Gastrocnemius medialis (tissue), 4 donors: ENCODE measurements at regions not wholly inside any gene's neighbourhood (a gene's known extent, or its start where the extent isn't known, plus 50 kb on each side); places are given as distances from the start of the nearest gene placed in this dataset.

Experiments
- ATAC-seq, 2 donors: fragments of 150-250 bp; one replicate each; pipeline ENCODE4 v1.9.1; 2016
- DNase-seq, 2 donors: peaks; one replicate each; pipeline ENCODE4 v3.0.0-alpha.2; 2019
- H3K27ac ChIP-seq, 4 donors: fragments of 200-600 bp; sonication (generic); 1 replicate in 1 of 4; 2 replicates in 3 of 4; pipeline ENCODE4 v1.5.1; 2016 to 2018; ENCODE audit warnings: mild to moderate bottlenecking in 2 of 4, moderate library complexity in 1 of 4
- H3K27me3 ChIP-seq, 3 donors: fragments of 200-600 bp; sonication (generic) in 2 of 3; 1 replicate in 1 of 3; 2 replicates in 2 of 3; pipeline versions ENCODE4 v1.5.1 to v1.6.0; 2016 to 2019; ENCODE audit warnings: mild to moderate bottlenecking in 1 of 3, moderate library complexity in 1 of 3
- H3K36me3 ChIP-seq, 2 donors: fragments of 200-600 bp; sonication (generic) in 1 of 2; one replicate each; pipeline ENCODE4 v1.5.1; 2017 to 2018
- H3K4me1 ChIP-seq, 2 donors: fragments of 200-600 bp; sonication (generic) in 1 of 2; one replicate each; pipeline ENCODE4 v1.5.1; 2016 to 2017; ENCODE audit warnings: mild to moderate bottlenecking in 2 of 2
- H3K4me3 ChIP-seq, 4 donors: fragments of 200-600 bp; sonication (generic) in 3 of 4; 1 replicate in 1 of 4; 2 replicates in 3 of 4; pipeline ENCODE4 v1.5.1; 2016 to 2019; ENCODE audit warnings: mild to moderate bottlenecking in 2 of 4
- H3K9me3 ChIP-seq, 3 donors: fragments of 200-600 bp; sonication (generic) in 2 of 3; 1 replicate in 1 of 3; 2 replicates in 2 of 3; pipeline ENCODE4 v1.5.1; 2016 to 2019
- CTCF ChIP-seq, 5 experiments: fragments of 450-650 bp in 3 of 5; fragments of 200-600 bp in 2 of 5; sonication (generic) in 2 of 5; IDR thresholded peaks in 4 of 5; conservative IDR thresholded peaks in 1 of 5; 1 replicate in 4 of 5; 2 replicates in 1 of 5; pipeline ENCODE4 v1.5.1; 2016 to 2019; ENCODE audit warnings: antibody characterized with exemption in 5 of 5, mild to moderate bottlenecking in 3 of 5, moderate library complexity in 3 of 5
- POLR2A ChIP-seq, 2 donors: fragments of 450-650 bp; IDR thresholded peaks; one replicate each; pipeline ENCODE4 v1.6.1; 2017; ENCODE audit warnings: antibody characterized with exemption in 2 of 2, mild to moderate bottlenecking in 2 of 2, moderate library complexity in 2 of 2
- in situ Hi-C, 4 donors: fragments of 200-750 bp; cut with MboI; loops; one replicate each; pipeline versions ENCODE4 v1.15.0 to v1.8.0; 2017; ENCODE audit warnings: low sequenced_read_pairs in 4 of 4
- intact Hi-C: fragments of 100-400 bp; cut with DNase I; formaldehyde crosslinking; loops from one replicate; pipeline ENCODE4 v1.15.1; 2023; ENCODE audit warnings: low total_unique reads

- ATAC-seq, result no peak
- Histone ChIP-seq H3K9me3 (no peaks in the 10 kb centered on the region), H3K27ac (no peak overlapping the region), H3K4me3 (no peak overlapping the region), H3K4me1 (no peaks in the 10 kb centered on the region), H3K27me3 (no peaks in the 10 kb centered on the region), H3K36me3 (no peaks in the 10 kb centered on the region)
- TF ChIP-seq CTCF (IDR thresholded peaks at IDR 0.05 in 4 of 5, conservative IDR thresholded peaks at IDR 0.05 in 1 of 5), result no peak
- no peak for TF ChIP-seq POLR2A (IDR thresholded peaks at IDR 0.05)
- DNase-seq, result no peak
- intact Hi-C loops, result no loop called here
- in situ Hi-C loops, result no loop called here
Observed at GRCh38 chr12:84807249-84807648, 105.3 kb downstream of the SLC6A15 start.

- in situ Hi-C loops, result no loop called here
- H3K27ac ChIP-seq, result no peak overlapping the region
- no peaks in the 10 kb centered on the region for H3K4me1 ChIP-seq
- no peaks in the 10 kb centered on the region for H3K27me3 ChIP-seq
- TF ChIP-seq POLR2A (IDR thresholded peaks at IDR 0.05) (no peak), CTCF (IDR thresholded peaks at IDR 0.05 in 4 of 5, conservative IDR thresholded peaks at IDR 0.05 in 1 of 5) (no peak)
- ATAC-seq, result no peak
- H3K36me3 ChIP-seq, result no peaks in the 10 kb centered on the region
- H3K4me3 ChIP-seq, result no peak overlapping the region
- no peak for DNase-seq
- intact Hi-C loops, result no loop called here
- H3K9me3 ChIP-seq, result no peaks in the 10 kb centered on the region
Observed at GRCh38 chr12:84805474-84805858, 107.1 kb downstream of the SLC6A15 start.

DNA sequence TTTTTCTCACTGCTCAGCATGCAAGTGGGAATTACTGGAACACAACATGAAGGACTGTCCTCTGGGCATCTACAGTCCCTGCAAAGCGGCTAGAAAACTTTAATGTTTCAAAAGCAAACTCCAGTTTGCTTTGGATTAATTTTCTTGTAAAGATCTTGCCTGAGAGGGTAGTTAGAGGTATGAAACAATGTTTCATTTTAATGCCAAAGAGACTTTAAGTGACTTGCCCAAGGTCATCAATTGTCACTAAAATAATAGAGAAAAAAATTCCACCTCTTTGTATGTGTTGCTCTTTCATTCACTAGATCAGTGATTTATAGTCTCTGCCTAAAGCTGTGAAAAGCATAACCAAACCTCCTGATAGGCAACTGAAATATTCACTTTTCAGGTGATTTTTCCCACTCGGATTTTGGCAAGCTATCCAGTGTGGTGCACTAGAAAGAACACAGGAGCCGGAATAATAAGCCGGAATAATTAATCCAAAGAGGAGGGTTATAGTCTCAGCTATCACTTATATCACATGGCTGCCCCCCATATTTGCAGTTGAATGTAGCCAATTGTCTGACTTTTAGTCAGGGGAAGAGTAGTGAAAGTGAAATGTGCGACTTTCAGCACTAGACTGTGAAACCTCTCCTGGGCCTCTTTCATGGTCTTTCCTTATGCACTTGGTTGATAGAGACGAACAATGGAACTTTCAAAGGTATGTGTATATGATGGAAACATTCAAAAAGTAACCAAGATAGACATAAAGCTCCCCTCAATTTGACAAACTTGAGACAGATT is 107.7 kb downstream of the SLC6A15 start:
- no peak for TF ChIP-seq CTCF (IDR thresholded peaks at IDR 0.05 in 4 of 5, conservative IDR thresholded peaks at IDR 0.05 in 1 of 5)
- no peak for TF ChIP-seq POLR2A (IDR thresholded peaks at IDR 0.05)
- no peaks in the 10 kb centered on the region for H3K27me3 ChIP-seq
- ATAC-seq, result no peak
- no peaks in the 10 kb centered on the region for H3K4me1 ChIP-seq
- H3K36me3 ChIP-seq, result no peaks in the 10 kb centered on the region
- no peaks in the 10 kb centered on the region for H3K9me3 ChIP-seq
- no peak for DNase-seq
- H3K27ac ChIP-seq, result no peak overlapping the region
- H3K4me3 ChIP-seq, result no peak overlapping the region
- intact Hi-C loops (no loop called here), in situ Hi-C loops (no loop called here)

GRCh38 chr12:84803661-84804060 is 108.9 kb downstream of the SLC6A15 start:
- DNase-seq (no peak), ATAC-seq (no peak)
- H3K27me3 ChIP-seq, result no peaks in the 10 kb centered on the region
- H3K4me1 ChIP-seq, result no peaks in the 10 kb centered on the region
- in situ Hi-C loops, result no loop called here
- intact Hi-C loops, result no loop called here
- H3K27ac ChIP-seq, result no peak overlapping the region
- H3K9me3 ChIP-seq, result no peaks in the 10 kb centered on the region
- no peaks in the 10 kb centered on the region for H3K36me3 ChIP-seq
- H3K4me3 ChIP-seq, result no peak overlapping the region
- TF ChIP-seq CTCF (IDR thresholded peaks at IDR 0.05 in 4 of 5, conservative IDR thresholded peaks at IDR 0.05 in 1 of 5), result no peak
- TF ChIP-seq POLR2A (IDR thresholded peaks at IDR 0.05), result no peak

- H3K9me3 ChIP-seq, result no peaks in the 10 kb centered on the region
- H3K27ac ChIP-seq, result no peak overlapping the region
- no peak overlapping the region for H3K4me3 ChIP-seq
- no peaks in the 10 kb centered on the region for H3K27me3 ChIP-seq
- no peaks in the 10 kb centered on the region for H3K36me3 ChIP-seq
- H3K4me1 ChIP-seq, result no peaks in the 10 kb centered on the region
- TF ChIP-seq CTCF (IDR thresholded peaks at IDR 0.05 in 4 of 5, conservative IDR thresholded peaks at IDR 0.05 in 1 of 5) (no peak), POLR2A (IDR thresholded peaks at IDR 0.05) (no peak)
- intact Hi-C loops (no loop called here), in situ Hi-C loops (no loop called here)
- DNase-seq (no peak), ATAC-seq (no peak)
Observed at GRCh38 chr12:84802161-84802560, 110.4 kb downstream of the SLC6A15 start.
